GM19328 (cell line): ENCODE measurements at regions not wholly inside any gene's neighbourhood (a gene's known extent, or its start where the extent isn't known, plus 50 kb on each side); places are given as distances from the start of the nearest gene placed in this dataset.

Experiments used
- ATAC-seq: cut with Tn5 transposase; IDR thresholded peaks from one replicate; pipeline ENCODE4 v1.9.1; 2021; ENCODE audit warnings: mild to moderate bottlenecking, moderate library complexity; ENCODE audit not compliant: unreplicated experiment

- no peak for ATAC-seq
Observed at GRCh38 chr2:12597610-12598009, 119.1 kb upstream of the TRIB2 start.

GRCh38 chr2:12602661-12603060 is 114.1 kb upstream of the TRIB2 start:
- no peak for ATAC-seq

- no peak for ATAC-seq
Observed at GRCh38 chr2:12603781-12604295, 112.9 kb upstream of the TRIB2 start.

DNA sequence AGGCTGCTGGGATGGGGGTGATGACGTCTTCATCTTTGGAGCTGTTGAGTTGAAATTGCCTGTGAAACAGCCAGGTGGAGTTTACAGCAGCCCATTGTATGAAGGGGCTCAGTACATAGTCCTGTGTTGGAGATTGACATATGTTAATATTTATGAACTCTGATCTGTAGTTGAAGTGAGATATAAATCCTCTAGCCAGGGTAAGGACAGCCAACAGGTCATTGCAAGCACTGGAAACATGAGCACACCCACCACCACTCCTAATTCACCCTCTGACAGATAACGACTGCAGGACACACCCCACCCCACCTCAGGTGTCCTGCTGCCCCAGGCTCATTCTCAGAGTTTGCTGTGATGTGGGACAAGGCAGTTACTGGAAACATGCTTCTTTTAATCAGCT is 112.4 kb upstream of the TRIB2 start:
- no peak for ATAC-seq

DNA sequence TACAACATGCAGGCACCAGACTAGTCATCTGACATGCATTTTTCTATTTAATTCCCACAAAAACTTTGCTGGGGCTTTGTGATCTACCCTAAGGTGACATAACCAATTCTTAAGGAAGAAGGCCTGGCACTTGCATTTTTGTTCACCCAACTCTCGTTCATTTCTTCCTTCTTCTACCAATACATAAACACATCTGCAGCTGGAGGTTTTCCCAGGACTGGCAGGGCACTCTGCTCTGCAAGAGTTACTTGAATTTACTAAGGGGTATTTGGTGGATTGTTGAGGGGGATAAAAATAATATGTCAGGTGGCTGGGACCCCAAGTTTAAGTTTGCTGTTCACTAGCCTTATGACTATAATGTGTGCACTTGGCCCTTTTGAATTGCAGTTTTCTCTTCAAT is 111.4 kb upstream of the TRIB2 start:
- ATAC-seq: no peak

DNA sequence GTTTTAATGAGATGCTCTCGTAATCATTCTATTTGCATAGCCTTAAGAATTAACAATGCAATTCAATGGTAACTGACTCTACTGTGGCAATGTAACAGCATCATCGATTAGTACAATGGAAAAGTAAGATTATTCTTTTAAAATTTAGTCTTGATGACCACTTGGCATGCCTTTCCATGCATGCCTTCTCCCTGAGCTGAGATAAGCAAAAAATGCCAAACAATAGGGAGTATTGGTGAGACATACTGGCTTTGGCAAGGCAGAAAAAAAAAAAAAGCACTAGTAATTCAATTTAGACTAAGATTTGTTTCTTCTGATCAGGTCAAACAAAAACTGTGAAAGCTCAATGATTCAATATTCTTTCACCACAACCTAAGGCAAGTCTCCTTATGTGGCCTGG is 110.8 kb upstream of the TRIB2 start:
- ATAC-seq: no peak

DNA sequence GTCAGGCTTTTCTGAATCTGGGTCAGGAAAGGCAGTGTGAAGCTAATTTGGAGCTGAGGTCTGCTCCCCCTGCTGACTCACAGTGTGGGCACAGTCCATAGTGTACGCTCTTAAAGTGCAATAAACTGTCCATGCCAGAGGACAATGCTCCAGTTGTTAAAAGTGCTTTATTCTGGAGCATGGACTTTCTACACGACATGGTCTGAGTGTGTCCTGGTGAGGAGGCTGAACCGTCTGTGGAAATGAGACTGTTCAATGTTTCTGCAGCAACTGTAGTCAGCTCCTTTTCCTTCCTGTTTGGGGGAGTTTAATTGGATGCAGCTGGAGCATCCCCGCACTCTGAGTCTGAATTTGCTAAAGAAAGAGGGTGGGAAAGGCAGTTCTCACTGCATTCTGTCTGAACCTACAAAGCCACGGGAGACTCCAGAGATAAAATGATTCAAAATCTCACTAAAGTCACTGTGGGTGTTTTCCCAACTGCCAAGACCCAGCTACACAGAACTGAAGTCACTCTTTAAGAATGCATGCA is 110.2 kb upstream of the TRIB2 start:
- no peak for ATAC-seq

DNA sequence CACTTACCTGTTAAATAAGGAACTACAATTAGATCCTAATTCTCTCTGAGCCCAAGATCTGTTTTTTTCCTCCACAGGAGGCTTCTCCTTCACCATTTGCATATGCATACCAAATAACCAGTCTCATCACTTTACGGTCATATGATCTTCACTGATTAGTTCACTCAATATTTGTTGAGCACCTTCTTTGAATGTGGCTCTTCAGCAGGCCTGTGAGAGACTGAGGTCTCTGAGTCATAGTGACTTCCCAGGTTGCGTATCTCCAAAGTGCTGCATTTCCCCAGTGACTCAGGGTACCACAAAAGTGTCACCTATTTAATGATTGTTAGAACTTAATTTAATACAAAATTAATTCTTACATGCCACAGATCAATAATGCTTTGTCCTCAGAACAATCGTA is 108.8 kb upstream of the TRIB2 start:
- ATAC-seq: no peak

DNA sequence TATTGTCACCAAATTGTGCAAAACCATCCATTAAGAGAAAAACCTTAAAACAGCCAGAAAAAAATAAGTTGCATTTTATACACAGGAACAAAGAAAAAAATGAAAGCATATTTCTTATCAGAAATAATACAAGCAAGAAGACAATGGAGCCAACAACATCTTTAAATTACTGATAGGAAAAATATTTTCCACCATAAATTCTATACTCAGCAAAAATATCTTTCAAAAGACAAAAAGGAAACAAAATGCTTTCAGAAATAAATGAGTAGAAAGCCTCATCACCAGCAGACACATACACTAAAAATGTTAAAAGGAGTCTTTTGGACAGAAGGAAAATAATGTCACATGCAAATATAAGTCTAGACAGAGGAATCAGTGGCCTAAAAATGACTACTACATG is 106.4 kb upstream of the TRIB2 start:
- ATAC-seq: no peak

DNA sequence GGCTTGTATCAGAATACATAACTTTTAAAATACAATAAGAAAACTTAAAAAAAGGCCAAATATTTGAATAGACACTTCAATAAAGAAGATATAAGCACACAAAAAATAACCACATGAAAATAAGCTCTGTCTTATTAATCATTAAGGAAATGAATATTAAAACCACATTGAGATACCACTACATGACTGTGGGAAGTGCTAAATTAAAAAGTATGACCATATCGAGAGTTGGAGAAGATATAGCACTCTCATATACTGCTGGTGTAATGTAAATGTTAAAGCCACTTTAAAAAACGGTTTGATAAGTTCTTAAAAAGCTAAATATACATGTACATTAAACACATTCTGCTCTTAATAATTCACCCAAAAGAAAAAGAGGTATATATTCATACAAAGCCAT is 104.6 kb upstream of the TRIB2 start:
- ATAC-seq: no peak

DNA sequence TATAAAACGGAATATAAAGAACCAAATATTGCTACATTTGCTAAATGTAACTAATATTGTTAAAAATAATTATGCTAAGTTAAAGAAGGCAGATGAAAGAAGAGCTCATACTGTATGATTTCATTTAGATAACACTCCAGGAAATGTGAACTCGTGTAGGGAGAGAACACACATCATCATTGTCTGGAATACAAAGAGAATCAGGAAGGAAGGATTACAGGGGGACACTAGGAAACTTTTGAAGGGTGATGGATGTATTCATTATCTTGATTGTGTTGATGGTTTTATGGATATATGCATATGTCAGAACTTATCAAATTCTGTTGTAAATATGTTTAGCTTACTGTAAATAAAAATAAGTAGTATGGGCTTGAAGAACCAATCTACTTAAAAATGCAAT is 104.1 kb upstream of the TRIB2 start:
- ATAC-seq: no peak

- ATAC-seq: no peak
Observed at GRCh38 chr2:12613137-12613835, 103.5 kb upstream of the TRIB2 start.

DNA sequence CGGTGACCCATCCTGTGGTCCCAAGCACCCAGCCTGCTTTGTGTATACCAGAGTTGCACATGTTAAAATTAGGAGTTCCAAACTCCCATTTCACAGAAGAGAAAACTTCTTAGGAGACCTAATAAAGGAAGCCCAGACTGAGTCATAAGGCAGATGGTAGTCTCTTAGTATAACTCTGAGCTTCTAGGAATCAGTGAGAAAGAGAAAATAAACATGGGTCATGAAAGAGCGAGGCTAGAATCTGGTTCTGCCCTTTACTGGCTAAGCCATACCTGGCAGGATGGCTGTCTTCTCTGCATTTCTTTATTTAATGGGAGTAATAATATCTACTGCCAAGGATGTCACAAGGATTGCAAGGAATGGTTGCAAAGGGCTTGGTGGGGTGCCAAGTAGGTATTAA is 101.2 kb upstream of the TRIB2 start:
- ATAC-seq: no peak

- ATAC-seq: no peak
Observed at GRCh38 chr2:12616456-12617156, 100.1 kb upstream of the TRIB2 start.

GRCh38 chr2:12617366-12617765 is 99.4 kb upstream of the TRIB2 start:
- no peak for ATAC-seq

DNA sequence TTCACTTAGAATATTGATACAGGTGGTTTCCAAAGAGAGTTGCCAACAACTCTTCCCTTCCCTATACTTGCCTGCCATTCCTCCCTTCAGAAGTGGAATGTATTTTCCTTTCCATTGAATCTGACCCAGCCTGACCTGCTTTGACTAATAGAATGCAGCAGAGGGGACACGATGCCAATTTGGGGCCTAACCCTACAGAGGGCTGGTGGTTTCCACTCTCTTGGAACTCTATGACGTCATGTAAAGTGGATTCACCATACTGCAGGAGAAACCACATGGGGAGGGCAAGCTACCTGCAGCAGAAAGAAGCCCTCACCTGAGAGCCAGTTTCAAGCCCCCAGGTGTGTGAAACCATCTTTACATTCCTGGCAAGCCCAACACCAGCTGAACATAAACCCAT is 98.9 kb upstream of the TRIB2 start:
- no peak for ATAC-seq

DNA sequence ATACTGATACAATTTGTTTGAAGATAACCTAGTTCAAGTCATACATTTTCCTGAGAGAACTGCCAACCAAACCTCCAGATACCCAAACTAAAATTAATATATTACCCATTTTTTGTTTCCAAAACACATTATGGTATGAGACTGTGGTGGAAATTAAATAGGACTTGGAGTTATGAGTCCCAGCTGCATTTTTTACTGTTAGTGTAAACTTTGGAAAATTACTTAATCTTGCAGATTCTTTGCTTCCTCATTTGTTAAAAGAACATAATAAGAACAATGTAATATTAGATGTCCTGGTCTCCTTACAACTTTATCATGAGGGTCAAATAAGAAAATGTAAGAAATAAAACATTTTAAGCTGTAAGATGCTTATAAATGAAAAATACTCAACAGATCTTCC is 98.2 kb upstream of the TRIB2 start:
- ATAC-seq: no peak

- no peak for ATAC-seq
Observed at GRCh38 chr2:12619975-12620374, 96.8 kb upstream of the TRIB2 start.

GRCh38 chr2:12620759-12621158 is 96.0 kb upstream of the TRIB2 start:
- no peak for ATAC-seq

- no peak for ATAC-seq
Observed at GRCh38 chr2:12623051-12623450, 93.7 kb upstream of the TRIB2 start.

DNA sequence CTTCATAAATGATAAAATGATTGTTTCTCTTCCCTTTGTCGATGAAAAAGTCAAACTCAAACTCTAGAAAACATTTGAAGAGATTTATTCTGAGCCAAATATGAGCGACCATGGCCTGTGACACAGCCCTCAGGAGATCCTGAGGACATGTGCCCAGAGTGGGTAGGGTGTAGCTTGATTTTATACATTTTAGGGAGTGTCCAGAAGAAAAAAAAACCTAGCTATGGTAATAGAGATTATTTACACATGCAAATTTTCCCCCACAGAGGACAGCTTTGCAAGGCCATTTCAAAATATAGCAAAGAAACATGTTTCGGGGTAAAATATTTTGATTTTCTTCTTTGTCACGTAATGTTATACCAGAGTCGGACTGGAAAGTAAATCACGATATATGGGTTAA is 92.4 kb upstream of the TRIB2 start:
- no peak for ATAC-seq

DNA sequence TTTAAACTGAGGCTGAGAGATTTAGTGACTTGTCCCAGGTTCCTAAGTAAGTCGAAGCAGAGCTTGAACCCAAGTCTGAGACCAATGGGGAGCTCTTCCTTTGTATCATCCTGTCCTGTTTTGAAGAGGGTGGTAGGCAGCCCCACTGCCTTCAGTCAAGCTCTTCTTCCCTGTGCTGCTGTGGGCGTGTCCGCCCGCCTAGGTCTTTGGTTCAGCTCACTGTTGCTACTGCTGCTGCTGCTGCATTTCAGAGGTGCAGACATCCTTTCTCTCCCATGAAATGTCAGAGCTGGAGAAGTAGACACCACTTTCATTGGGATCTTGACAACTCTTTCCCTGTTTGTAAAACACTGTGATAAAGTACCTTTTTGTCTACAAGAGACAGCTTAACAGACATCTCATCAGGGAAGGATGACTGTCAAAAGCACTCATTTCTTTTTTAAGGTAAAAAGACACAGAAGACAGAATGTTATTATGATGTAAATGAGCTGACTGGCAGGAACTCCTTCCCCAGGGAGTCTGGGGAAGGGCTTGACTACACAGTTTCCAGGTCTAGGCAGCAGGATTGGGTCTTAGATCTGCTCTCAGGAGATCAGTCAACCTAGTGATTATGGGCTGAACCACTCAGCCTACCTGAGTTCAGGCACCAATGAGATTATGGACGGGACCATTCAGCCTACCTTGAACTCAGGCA is 91.7 kb upstream of the TRIB2 start:
- no peak for ATAC-seq
